ENCODE measurements at regions not wholly inside any gene's neighbourhood (a gene's known extent, or its start where the extent isn't known, plus 50 kb on each side); places are given as distances from the start of the nearest gene placed in this dataset.

DNA sequence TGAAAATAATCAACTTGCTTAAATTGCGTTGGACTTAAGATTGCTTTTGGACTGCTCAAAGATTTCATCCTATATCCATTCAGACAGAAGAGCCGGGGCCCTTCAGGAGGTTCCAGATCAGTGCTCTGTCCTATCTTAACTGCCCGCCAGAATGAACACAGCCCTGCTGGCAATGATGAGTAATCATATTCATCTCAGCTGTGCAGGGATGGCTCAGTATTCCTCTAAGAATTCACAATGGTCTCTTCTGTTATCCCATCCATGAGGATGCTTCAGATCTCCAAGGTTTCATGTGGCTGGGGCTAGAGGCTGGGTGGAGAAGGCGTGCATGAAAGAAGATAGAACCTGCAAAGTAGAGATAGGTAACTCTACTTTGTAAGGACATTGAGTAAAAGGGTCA lies 80.0 kb upstream of the NPVF start:
- no peaks in the 10 kb centered on the region for H3K36me3 ChIP-seq (ENCODE audit: insufficient read depth, low read length)
- no peak overlapping the region for H3K9ac ChIP-seq (ENCODE audit: low read length)
- H3K9me3 ChIP-seq (ENCODE audit: low read length) = no peaks in the 10 kb centered on the region
- no peaks in the 10 kb centered on the region for H4K20me1 ChIP-seq (ENCODE audit: insufficient read depth)
- no peak overlapping the region for H3K27ac ChIP-seq (ENCODE audit: low read length)
- no peaks in the 10 kb centered on the region for H3K9me2 ChIP-seq (ENCODE audit: insufficient read depth, low read length)
- no peak overlapping the region for H3K4me3 ChIP-seq (ENCODE audit: low read length)
- no peaks in the 10 kb centered on the region for H3K27me3 ChIP-seq (ENCODE audit: insufficient read depth, low read depth, low read length)
- no peak overlapping the region for H2AFZ ChIP-seq (ENCODE audit: low read depth, low read length)
- TF ChIP-seq, protein P1, sequence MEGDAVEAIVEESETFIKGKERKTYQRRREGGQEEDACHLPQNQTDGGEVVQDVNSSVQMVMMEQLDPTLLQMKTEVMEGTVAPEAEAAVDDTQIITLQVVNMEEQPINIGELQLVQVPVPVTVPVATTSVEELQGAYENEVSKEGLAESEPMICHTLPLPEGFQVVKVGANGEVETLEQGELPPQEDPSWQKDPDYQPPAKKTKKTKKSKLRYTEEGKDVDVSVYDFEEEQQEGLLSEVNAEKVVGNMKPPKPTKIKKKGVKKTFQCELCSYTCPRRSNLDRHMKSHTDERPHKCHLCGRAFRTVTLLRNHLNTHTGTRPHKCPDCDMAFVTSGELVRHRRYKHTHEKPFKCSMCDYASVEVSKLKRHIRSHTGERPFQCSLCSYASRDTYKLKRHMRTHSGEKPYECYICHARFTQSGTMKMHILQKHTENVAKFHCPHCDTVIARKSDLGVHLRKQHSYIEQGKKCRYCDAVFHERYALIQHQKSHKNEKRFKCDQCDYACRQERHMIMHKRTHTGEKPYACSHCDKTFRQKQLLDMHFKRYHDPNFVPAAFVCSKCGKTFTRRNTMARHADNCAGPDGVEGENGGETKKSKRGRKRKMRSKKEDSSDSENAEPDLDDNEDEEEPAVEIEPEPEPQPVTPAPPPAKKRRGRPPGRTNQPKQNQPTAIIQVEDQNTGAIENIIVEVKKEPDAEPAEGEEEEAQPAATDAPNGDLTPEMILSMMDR (IDR thresholded peaks at IDR 0.05; ENCODE audit: poor library complexity, severe bottlenecking) = no peak
- TF ChIP-seq TAF1 (IDR thresholded peaks at IDR 0.05; ENCODE audit: low read depth) = no peak
- TF ChIP-seq POLR2AphosphoS5 (IDR thresholded peaks at IDR 0.05) = no peak
- TF ChIP-seq EZH2 (IDR thresholded peaks at IDR 0.05; ENCODE audit: borderline replicate concordance, insufficient read depth, low read length, poor library complexity, severe bottlenecking) = no peak
- no peak for TF ChIP-seq MXI1 (conservative IDR thresholded peaks at IDR 0.05; ENCODE audit: poor library complexity, severe bottlenecking)
- TF ChIP-seq SMC3 (conservative IDR thresholded peaks at IDR 0.05; ENCODE audit: poor library complexity) = no peak
- TF ChIP-seq EP300 (conservative IDR thresholded peaks at IDR 0.05; ENCODE audit: poor library complexity, severe bottlenecking) = no peak
- TF ChIP-seq, protein P2, sequence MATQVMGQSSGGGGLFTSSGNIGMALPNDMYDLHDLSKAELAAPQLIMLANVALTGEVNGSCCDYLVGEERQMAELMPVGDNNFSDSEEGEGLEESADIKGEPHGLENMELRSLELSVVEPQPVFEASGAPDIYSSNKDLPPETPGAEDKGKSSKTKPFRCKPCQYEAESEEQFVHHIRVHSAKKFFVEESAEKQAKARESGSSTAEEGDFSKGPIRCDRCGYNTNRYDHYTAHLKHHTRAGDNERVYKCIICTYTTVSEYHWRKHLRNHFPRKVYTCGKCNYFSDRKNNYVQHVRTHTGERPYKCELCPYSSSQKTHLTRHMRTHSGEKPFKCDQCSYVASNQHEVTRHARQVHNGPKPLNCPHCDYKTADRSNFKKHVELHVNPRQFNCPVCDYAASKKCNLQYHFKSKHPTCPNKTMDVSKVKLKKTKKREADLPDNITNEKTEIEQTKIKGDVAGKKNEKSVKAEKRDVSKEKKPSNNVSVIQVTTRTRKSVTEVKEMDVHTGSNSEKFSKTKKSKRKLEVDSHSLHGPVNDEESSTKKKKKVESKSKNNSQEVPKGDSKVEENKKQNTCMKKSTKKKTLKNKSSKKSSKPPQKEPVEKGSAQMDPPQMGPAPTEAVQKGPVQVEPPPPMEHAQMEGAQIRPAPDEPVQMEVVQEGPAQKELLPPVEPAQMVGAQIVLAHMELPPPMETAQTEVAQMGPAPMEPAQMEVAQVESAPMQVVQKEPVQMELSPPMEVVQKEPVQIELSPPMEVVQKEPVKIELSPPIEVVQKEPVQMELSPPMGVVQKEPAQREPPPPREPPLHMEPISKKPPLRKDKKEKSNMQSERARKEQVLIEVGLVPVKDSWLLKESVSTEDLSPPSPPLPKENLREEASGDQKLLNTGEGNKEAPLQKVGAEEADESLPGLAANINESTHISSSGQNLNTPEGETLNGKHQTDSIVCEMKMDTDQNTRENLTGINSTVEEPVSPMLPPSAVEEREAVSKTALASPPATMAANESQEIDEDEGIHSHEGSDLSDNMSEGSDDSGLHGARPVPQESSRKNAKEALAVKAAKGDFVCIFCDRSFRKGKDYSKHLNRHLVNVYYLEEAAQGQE (IDR thresholded peaks at IDR 0.05; ENCODE audit: borderline replicate concordance) = no peak
- TF ChIP-seq RAD21 (conservative IDR thresholded peaks at IDR 0.05) = no peak
- no peak overlapping the region for H3K4me2 ChIP-seq (ENCODE audit: low read length)
- no peaks in the 10 kb centered on the region for H3F3A ChIP-seq (ENCODE audit: insufficient read depth, low read length, poor library complexity, severe bottlenecking)
- H3K79me2 ChIP-seq (replicated peaks; ENCODE audit: insufficient read depth, low read length) = no peaks in the 10 kb centered on the region

DNA sequence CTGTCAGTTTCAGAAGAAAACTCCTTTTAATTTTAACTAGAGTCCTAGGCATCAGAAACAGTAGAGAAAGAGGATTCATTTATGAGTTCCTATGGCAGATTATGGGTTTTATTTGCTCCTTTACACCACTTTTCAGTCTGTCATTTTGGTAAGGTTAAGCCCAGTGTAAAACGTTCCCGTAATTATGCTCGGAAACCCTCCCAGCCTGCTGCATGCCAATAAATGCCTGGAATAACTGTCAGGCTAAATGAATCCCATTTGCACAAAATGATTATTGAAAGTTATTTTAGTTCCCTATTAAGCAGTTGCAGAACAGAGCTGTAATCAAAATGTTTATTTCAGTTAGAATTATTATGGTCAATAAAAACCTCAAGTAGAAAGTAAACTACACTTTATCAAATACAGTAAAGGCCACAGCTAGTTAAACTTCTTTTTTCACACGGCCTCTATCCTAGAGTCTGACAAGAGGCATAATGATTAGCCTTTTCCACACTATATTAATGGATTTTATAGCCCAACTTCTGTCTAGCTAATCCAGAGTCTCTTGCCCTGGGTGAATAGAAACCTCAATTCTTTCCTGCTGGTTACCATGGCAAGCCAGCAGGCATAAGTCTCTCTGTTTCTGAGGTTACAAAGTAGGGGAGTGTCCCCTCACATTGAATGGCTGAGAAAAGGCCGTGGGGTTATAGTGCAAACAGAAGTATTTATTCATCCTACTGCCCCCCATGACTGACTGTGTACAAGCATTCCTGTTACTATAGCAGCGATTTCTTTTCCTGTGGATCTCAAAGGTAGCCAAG lies 80.8 kb upstream of the NPVF start:
- Histone ChIP-seq H3F3A (ENCODE audit: insufficient read depth, low read length, poor library complexity, severe bottlenecking) (no peaks in the 10 kb centered on the region), H3K27me3 (ENCODE audit: insufficient read depth, low read depth, low read length) (no peaks in the 10 kb centered on the region), H3K9me2 (ENCODE audit: insufficient read depth, low read length) (no peaks in the 10 kb centered on the region), H3K27ac (ENCODE audit: low read length) (no peak overlapping the region), H3K9me3 (ENCODE audit: low read length) (no peaks in the 10 kb centered on the region), H2AFZ (ENCODE audit: low read depth, low read length) (no peak overlapping the region), H3K36me3 (ENCODE audit: insufficient read depth, low read length) (no peaks in the 10 kb centered on the region), H3K79me2 (replicated peaks; ENCODE audit: insufficient read depth, low read length) (no peaks in the 10 kb centered on the region), H3K4me2 (ENCODE audit: low read length) (no peak overlapping the region), H3K4me3 (ENCODE audit: low read length) (no peak overlapping the region), H3K9ac (ENCODE audit: low read length) (no peak overlapping the region), H4K20me1 (ENCODE audit: insufficient read depth) (no peaks in the 10 kb centered on the region)
- TF ChIP-seq EP300 (conservative IDR thresholded peaks at IDR 0.05; ENCODE audit: poor library complexity, severe bottlenecking) (no peak), RAD21 (conservative IDR thresholded peaks at IDR 0.05) (no peak), EZH2 (IDR thresholded peaks at IDR 0.05; ENCODE audit: borderline replicate concordance, insufficient read depth, low read length, poor library complexity, severe bottlenecking) (no peak), SMC3 (conservative IDR thresholded peaks at IDR 0.05; ENCODE audit: poor library complexity) (no peak), POLR2AphosphoS5 (IDR thresholded peaks at IDR 0.05) (no peak), TAF1 (IDR thresholded peaks at IDR 0.05; ENCODE audit: low read depth) (no peak), MXI1 (conservative IDR thresholded peaks at IDR 0.05; ENCODE audit: poor library complexity, severe bottlenecking) (no peak)
- TF ChIP-seq, protein P1 (IDR thresholded peaks at IDR 0.05; ENCODE audit: poor library complexity, severe bottlenecking) = no peak
- TF ChIP-seq, protein P2 (IDR thresholded peaks at IDR 0.05; ENCODE audit: borderline replicate concordance) = no peak

All from neural cell (in vitro differentiated cells).